Esophagus (tissue), 2 donors: ENCODE measurements at regions not wholly inside any gene's neighbourhood (a gene's known extent, or its start where the extent isn't known, plus 50 kb on each side); places are given as distances from the start of the nearest gene placed in this dataset.

Experiments
- H3K27ac ChIP-seq, 2 donors: one replicate each; pipeline ENCODE4 v1.5.1; 2013; ENCODE audit warnings: low read depth in 2 of 2, mild to moderate bottlenecking in 2 of 2, inconsistent platforms in 1 of 2, low read length in 1 of 2, moderate library complexity in 1 of 2
- H3K27me3 ChIP-seq, 2 donors: one replicate each; pipeline ENCODE4 v1.6.1; 2013; ENCODE audit warnings: low read length in 2 of 2, control low read depth in 1 of 2, mild to moderate bottlenecking in 1 of 2; ENCODE audit not compliant: insufficient read depth in 2 of 2, control insufficient read depth in 1 of 2
- H3K36me3 ChIP-seq, 2 donors: one replicate each; pipeline ENCODE4 v1.6.1; 2013; ENCODE audit warnings: low read length in 1 of 2; ENCODE audit not compliant: control insufficient read depth in 2 of 2, insufficient read depth in 2 of 2
- H3K4me1 ChIP-seq, 2 donors: one replicate each; pipeline ENCODE4 v1.6.1; 2013; ENCODE audit warnings: low read length in 1 of 2; ENCODE audit not compliant: control insufficient read depth in 2 of 2, insufficient read depth in 2 of 2
- H3K4me3 ChIP-seq, 2 donors: one replicate each; pipeline ENCODE4 v1.5.1; 2013; ENCODE audit warnings: low read length in 2 of 2, mild to moderate bottlenecking in 2 of 2, low read depth in 1 of 2, moderate library complexity in 1 of 2
- H3K9me3 ChIP-seq, 2 donors: one replicate each; pipeline ENCODE4 v1.6.1; 2013; ENCODE audit warnings: mild to moderate bottlenecking in 2 of 2, low read depth in 1 of 2, low read length in 1 of 2, moderate library complexity in 1 of 2; ENCODE audit not compliant: control insufficient read depth in 2 of 2, insufficient read depth in 1 of 2
- WGBS, 2 donors: extraction: QIAGEN DNeasy Blood & Tissue Kit; methylation state at CpG; one replicate each; pipeline ENCODE4 v1.1.7; 2013; 5-methylcytosine and 5-hydroxymethylcytosine counted together
- donor health status: healthy with polysubstance abuse.
- donor health status: Bipolar disorder and iron deficiency.

DNA sequence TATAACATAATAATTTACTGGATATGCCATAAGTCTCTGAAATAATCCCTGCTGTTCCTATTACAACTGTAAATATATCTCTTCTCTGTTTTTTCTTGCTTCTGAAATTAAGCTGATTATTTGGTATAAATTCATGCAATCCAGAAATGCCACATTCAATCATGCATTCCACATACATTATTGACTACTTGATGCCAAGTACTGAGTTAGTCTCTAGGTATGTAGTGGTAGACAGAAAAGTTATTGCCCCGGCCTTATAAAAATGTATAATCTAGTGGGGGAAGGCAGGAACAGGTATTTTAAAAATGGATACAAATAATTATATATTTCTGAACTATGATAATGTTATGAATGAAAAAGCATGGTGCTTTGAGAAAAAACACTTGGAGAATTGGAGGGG lies 338.6 kb upstream of the SNX7 start:
- no peak overlapping the region for H3K27ac ChIP-seq
- no peaks in the 10 kb centered on the region for H3K9me3 ChIP-seq
- 67 to 69% methylated on average over 1 of the region's 1 CpG for WGBS, 2 donors
- no peaks in the 10 kb centered on the region for H3K36me3 ChIP-seq
- no peaks in the 10 kb centered on the region for H3K27me3 ChIP-seq
- H3K4me3 ChIP-seq: no peak overlapping the region
- H3K4me1 ChIP-seq: peaks cover 0 to 2% of the 10 kb centered on the region in 2 donors

DNA sequence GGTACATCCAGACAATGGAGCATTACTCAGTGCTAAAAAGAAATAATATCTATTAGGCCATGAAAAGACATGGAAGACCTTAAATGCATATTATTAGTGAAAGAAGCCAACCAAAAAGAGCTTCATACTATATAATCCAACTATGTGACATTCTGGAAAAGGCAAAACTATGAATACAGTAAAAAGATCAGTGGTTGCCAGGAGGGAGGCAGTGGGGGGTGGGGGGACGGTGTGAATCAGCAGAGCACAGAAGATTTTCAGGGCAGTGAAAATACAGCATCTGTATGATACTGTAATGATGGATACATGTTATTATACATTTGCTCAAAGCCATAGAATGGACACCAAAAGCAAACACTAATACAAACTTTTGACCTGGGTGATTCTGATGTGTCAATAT lies 339.4 kb upstream of the SNX7 start:
- Histone ChIP-seq H3K27ac (no peak overlapping the region), H3K36me3 (no peaks in the 10 kb centered on the region)
- 85 to 88% methylated on average over 1 of the region's 1 CpG for WGBS, 2 donors

DNA sequence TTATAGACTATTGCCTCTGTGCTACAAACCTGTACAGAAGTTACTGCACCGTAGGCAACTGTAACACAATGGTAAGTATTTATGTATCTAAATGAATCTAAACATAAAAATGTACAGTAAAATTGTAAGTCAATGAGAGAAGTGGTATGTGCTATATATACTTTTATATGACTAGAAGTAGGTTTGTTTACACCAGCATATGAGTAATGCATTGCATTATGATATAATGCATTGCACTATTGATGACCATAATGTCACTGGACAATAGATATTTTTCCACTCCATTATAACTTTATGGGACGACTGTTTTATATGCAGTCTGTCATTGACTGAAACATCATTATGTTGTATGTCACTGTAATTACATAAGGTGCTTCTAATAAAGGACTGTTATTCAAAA lies 340.3 kb upstream of the SNX7 start:
- H3K9me3 ChIP-seq: no peaks in the 10 kb centered on the region
- H3K36me3 ChIP-seq: no peaks in the 10 kb centered on the region
- no peak overlapping the region for H3K27ac ChIP-seq
- 93% methylated on average over 2 of the region's 2 CpGs for WGBS, 2 donors
- no peak overlapping the region for H3K4me3 ChIP-seq
- no peaks in the 10 kb centered on the region for H3K27me3 ChIP-seq
- peaks cover 0 to 2% of the 10 kb centered on the region in 2 donors for H3K4me1 ChIP-seq

More for the DNA sequence above, 339.4 kb upstream of the SNX7 start:
- H3K4me1 ChIP-seq: peaks cover 0 to 2% of the 10 kb centered on the region in 2 donors
- H3K27me3 ChIP-seq: no peaks in the 10 kb centered on the region
- H3K4me3 ChIP-seq: no peak overlapping the region
- no peaks in the 10 kb centered on the region for H3K9me3 ChIP-seq

DNA sequence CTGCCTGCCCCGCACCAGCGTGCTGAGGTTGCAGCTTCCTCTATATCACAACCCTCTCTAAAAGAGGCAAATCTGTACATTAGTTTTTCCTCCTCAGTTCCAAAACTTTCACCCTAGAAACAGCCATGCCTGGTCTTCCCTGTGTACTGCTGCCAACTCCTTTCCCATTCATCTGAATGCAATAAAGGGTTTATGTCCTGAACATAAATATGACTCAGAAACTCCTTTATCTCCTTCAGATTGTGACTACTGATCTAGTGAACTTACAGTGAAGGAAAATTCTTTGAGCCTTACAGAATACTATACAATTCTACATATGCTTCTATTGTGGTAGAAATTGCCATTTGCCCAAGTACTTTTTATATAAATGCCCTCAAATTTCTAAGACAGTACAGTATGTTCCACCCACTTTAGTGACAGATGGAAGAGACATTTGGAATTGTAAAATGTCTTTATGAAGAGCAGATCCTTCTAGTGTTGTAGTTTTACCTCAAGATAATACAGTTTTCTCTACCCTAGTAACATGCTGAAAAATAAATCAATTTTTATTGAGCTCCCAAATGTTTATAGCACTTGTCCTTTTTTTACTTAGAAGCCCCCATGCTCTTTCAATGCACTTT lies 345.1 kb upstream of the SNX7 start:
- WGBS, 2 donors: 75 to 76% methylated on average over 2 of the region's 2 CpGs
- H3K27me3 ChIP-seq: no peaks in the 10 kb centered on the region
- H3K36me3 ChIP-seq: no peaks in the 10 kb centered on the region
- no peaks in the 10 kb centered on the region for H3K9me3 ChIP-seq
- no peaks in the 10 kb centered on the region for H3K4me1 ChIP-seq
- no peak overlapping the region for H3K27ac ChIP-seq
- no peak overlapping the region for H3K4me3 ChIP-seq

DNA sequence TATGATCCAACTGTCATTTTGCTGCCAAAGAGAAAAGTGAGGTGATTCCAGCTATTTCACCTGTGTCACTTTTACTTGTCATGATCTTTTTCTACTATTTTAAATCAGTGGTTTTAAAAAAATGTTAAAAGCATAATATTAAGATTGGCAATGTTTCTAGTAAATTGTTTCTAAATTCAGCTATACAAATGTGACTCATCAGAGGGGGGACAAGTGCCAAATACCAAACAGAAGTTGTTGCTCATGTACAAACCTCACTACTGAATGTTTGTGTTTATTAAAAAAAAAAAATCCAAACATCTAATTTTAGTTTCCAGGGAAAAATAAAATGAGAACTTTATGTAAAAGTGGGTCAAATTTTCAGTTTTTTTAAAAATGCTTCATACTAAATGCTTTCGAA lies 346.2 kb upstream of the SNX7 start:
- no peaks in the 10 kb centered on the region for H3K4me1 ChIP-seq
- H3K9me3 ChIP-seq: no peaks in the 10 kb centered on the region
- no peak overlapping the region for H3K27ac ChIP-seq
- no peak overlapping the region for H3K4me3 ChIP-seq
- no peaks in the 10 kb centered on the region for H3K27me3 ChIP-seq
- WGBS, 2 donors: 63 to 72% methylated on average over 1 of the region's 1 CpG
- H3K36me3 ChIP-seq: no peaks in the 10 kb centered on the region

DNA sequence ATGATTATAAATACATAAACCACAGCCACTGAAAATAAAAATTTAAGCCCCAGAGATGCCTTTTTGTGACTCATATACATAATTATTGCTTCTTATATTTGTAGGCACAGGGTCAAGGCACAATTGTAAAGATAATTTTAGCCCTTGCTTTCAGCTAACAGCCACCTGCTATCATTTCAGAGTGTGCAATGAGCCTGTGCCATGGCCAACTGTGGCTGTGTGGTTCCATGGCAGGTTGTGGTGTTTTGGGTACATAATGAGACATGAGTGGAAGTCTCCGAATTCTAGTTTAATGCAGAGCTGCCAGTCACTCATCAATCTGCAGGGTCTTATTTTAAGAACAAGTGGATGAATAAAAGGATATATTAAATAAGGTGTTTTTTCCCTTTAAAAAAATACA lies 346.9 kb upstream of the SNX7 start:
- H3K4me1 ChIP-seq: no peaks in the 10 kb centered on the region
- H3K36me3 ChIP-seq: no peaks in the 10 kb centered on the region
- H3K4me3 ChIP-seq: no peak overlapping the region
- 89 to 97% methylated on average over 1 of the region's 1 CpG for WGBS, 2 donors
- H3K27me3 ChIP-seq: no peaks in the 10 kb centered on the region
- no peak overlapping the region for H3K27ac ChIP-seq
- no peaks in the 10 kb centered on the region for H3K9me3 ChIP-seq

DNA sequence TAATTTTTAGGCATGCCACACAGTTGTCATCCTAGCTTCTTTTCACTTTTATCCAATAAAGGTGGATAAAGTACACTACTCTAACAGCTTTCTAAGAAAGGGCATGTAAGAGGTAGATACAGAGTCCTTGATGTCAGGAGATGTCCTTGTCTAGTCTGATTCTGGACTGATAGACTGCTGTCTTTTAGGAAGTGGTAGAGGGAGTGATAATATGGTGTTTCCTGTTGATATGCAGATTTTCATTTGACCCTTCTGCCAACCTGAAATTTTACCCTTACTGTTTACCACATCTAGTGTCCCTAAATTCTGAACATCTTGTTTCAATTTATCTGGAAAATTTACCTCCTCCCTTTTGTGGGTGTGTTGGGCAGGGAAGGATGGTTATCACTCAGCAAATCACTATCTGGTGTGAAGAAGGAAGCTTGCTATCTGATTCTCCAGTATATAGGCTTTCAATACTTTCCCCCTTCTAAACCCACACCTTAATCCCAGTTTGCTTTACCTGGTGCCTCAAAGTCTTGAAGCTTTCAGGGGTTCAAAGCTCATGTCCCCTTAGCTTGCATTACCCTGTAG lies 354.9 kb upstream of the SNX7 start:
- H3K27me3 ChIP-seq: no peaks in the 10 kb centered on the region
- no peaks in the 10 kb centered on the region for H3K36me3 ChIP-seq
- no peaks in the 10 kb centered on the region for H3K4me1 ChIP-seq
- H3K4me3 ChIP-seq: no peak overlapping the region
- no peaks in the 10 kb centered on the region for H3K9me3 ChIP-seq
- H3K27ac ChIP-seq: no peak overlapping the region

DNA sequence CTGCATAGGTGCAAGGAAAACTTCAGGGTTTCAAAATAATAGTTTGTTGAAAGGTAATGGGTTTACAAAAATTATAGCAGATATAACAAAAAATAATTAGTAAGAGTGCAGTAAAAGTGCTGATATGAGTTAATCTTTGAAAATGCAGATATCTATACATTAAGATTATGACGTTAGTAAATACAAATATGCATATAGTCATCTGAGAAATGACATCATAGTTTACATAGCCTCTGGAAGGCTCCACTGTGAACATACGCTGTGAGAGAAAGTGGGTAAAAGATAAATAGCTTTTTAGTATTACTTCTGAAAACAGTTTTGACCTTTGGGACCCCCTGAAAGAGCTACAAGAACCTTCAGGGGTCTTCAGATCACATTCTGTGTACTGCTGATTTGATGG lies 356.2 kb upstream of the SNX7 start:
- Histone ChIP-seq H3K4me1 (no peaks in the 10 kb centered on the region), H3K9me3 (no peaks in the 10 kb centered on the region), H3K27me3 (no peaks in the 10 kb centered on the region), H3K36me3 (no peaks in the 10 kb centered on the region), H3K27ac (no peak overlapping the region), H3K4me3 (no peak overlapping the region)
- 42 to 51% methylated on average over 2 of the region's 2 CpGs for WGBS, 2 donors

DNA sequence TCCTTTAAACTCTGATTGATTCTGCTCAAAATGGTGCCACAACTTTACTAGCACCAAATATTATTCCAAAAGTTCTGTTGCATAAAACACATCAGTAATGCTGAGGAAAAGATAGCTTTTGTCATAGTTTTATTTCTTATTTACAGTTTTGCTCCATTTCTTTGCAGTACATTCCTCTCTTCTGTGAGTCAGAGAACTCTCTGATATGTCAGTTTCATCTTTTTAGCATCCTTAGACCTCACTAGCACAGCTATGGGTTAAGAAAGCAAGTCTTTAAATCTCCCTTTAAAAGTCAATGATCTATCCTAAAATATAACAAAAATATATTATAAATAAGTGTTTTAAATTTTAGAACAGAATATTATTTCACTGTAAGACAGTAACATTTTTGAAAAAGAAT lies 356.6 kb upstream of the SNX7 start:
- Histone ChIP-seq H3K36me3 (no peaks in the 10 kb centered on the region), H3K4me1 (no peaks in the 10 kb centered on the region), H3K27me3 (no peaks in the 10 kb centered on the region), H3K9me3 (no peaks in the 10 kb centered on the region), H3K27ac (no peak overlapping the region), H3K4me3 (no peak overlapping the region)

DNA sequence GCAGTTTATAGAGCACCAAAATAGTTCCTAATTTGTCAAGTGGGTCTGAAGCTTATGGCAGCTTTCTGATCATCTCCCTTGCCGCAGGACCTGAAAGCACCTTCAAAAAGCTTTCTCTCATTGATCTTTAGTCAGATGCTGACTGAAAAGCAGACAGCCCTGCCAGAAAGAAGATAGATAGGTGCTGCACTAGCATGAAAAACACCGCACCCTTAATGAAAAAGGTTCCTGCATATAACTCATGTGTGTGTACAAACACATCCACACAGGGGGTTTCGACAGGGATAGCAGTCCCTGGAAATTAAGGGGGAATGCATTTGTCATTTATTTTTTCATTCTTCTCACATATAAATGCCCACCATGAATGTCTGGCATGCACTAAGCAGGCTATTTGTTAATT lies 361.7 kb upstream of the SNX7 start:
- Histone ChIP-seq H3K9me3 (no peaks in the 10 kb centered on the region), H3K4me3 (no peak overlapping the region), H3K4me1 (no peaks in the 10 kb centered on the region), H3K36me3 (no peaks in the 10 kb centered on the region), H3K27me3 (no peaks in the 10 kb centered on the region), H3K27ac (no peak overlapping the region)
- 54 to 58% methylated on average over 3 of the region's 3 CpGs for WGBS, 2 donors
